ENCODE measurements at regions not wholly inside any gene's neighbourhood (a gene's known extent, or its start where the extent isn't known, plus 50 kb on each side); places are given as distances from the start of the nearest gene placed in this dataset.
"Not testable (repeated sequence)": the region's sequence is repeated elsewhere in the genome, so short reads cannot be mapped to it uniquely, and the experiment has no call there.

- ATAC-seq (ENCODE audit: poor library complexity) = no peak
- DNase-seq = no peak
- intact Hi-C loops (cut with DNase I) = no loop called here
These were observed 93.3 kb upstream of the ELMO1 start for GRCh38 chr7:37541810-37542443.

- DNase-seq = no peak
- no peak for ATAC-seq (ENCODE audit: poor library complexity)
- intact Hi-C loops (cut with DNase I) = no loop called here
These were observed 97.2 kb upstream of the ELMO1 start for GRCh38 chr7:37545619-37546534.

GRCh38 chr7:37546677-37547076 lies 98.0 kb upstream of the ELMO1 start:
- DNase-seq (no peak), ATAC-seq (ENCODE audit: poor library complexity) (no peak)
- intact Hi-C loops (cut with DNase I) = no loop called here

- intact Hi-C loops (cut with DNase I) = no loop called here
- DNase-seq (no peak), ATAC-seq (ENCODE audit: poor library complexity) (no peak)
These were observed 100.6 kb upstream of the ELMO1 start for GRCh38 chr7:37549076-37549931.

- ATAC-seq (ENCODE audit: poor library complexity) (no peak), DNase-seq (no peak)
- intact Hi-C loops (cut with DNase I) = no loop called here
These were observed 101.8 kb upstream of the ELMO1 start for GRCh38 chr7:37550426-37550825.

GRCh38 chr7:37550872-37551271 lies 102.2 kb upstream of the ELMO1 start:
- no peak for DNase-seq
- intact Hi-C loops (cut with DNase I) = no loop called here
- ATAC-seq (ENCODE audit: poor library complexity) = no peak

GRCh38 chr7:37552030-37552429 lies 103.4 kb upstream of the ELMO1 start:
- intact Hi-C loops (cut with DNase I) = no loop called here
- DNase-seq = no peak

GRCh38 chr7:37552439-37552838 lies 103.8 kb upstream of the ELMO1 start:
- intact Hi-C loops (cut with DNase I); DNase-seq; ATAC-seq (ENCODE audit: poor library complexity): not testable (repeated sequence)

More at GRCh38 chr7:37552030-37552429, 103.4 kb upstream of the ELMO1 start:
- ATAC-seq (ENCODE audit: poor library complexity) = no peak

GRCh38 chr7:37555528-37555927 lies 106.9 kb upstream of the ELMO1 start:
- no peak for ATAC-seq (ENCODE audit: poor library complexity)
- intact Hi-C loops (cut with DNase I) = no loop called here
- no peak for DNase-seq

GRCh38 chr7:37557571-37558209 lies 109.0 kb upstream of the ELMO1 start:
- ATAC-seq (ENCODE audit: poor library complexity) (no peak), DNase-seq (no peak)
- intact Hi-C loops (cut with DNase I) = no loop called here

- intact Hi-C loops (cut with DNase I) = no loop called here
- ATAC-seq (ENCODE audit: poor library complexity) (no peak), DNase-seq (no peak)
These were observed 109.8 kb upstream of the ELMO1 start for GRCh38 chr7:37558320-37559096.

- intact Hi-C loops (cut with DNase I) = no loop called here
- no peak for ATAC-seq (ENCODE audit: poor library complexity)
- no peak for DNase-seq
These were observed 113.4 kb upstream of the GPR141 start for GRCh38 chr7:37570145-37570544.

GRCh38 chr7:37571806-37572205 lies 111.8 kb upstream of the GPR141 start:
- no peak for ATAC-seq (ENCODE audit: poor library complexity)
- DNase-seq = no peak
- intact Hi-C loops (cut with DNase I) = no loop called here

- ATAC-seq (ENCODE audit: poor library complexity) = no peak
- intact Hi-C loops (cut with DNase I) = no loop called here
- DNase-seq = no peak
These were observed 106.2 kb upstream of the GPR141 start for GRCh38 chr7:37577412-37577811.

- DNase-seq (no peak), ATAC-seq (ENCODE audit: poor library complexity) (no peak)
- intact Hi-C loops (cut with DNase I) = no loop called here
These were observed 105.7 kb upstream of the GPR141 start for GRCh38 chr7:37577901-37578300.

- DNase-seq (no peak), ATAC-seq (ENCODE audit: poor library complexity) (no peak)
- intact Hi-C loops (cut with DNase I) = no loop called here
These were observed 105.2 kb upstream of the GPR141 start for GRCh38 chr7:37578350-37578749.

GRCh38 chr7:37580376-37580775 lies 103.2 kb upstream of the GPR141 start:
- ATAC-seq (ENCODE audit: poor library complexity) (no peak), DNase-seq (no peak)
- intact Hi-C loops (cut with DNase I) = no loop called here

All from Right ventricle myocardium superior (tissue), 1 donor.